Activated T-helper 17 cell treated with anti-CD3 and anti-CD28 coated beads, Interleukin-2, amount 50 U/mL, for 72 hours (primary cell): ENCODE measurements at regions not wholly inside any gene's neighbourhood (a gene's known extent, or its start where the extent isn't known, plus 50 kb on each side); places are given as distances from the start of the nearest gene placed in this dataset.
"Not testable (repeated sequence)": the region's sequence is repeated elsewhere in the genome, so short reads cannot be mapped to it uniquely, and the experiment has no call there.

ENCODE experiments used
- ATAC-seq: fragments of 150-1000 bp; cut with Tn5 transposase; replicated peaks from 2 replicates; pipeline ENCODE4 v1.10.0; 2021; ENCODE audit warnings: mild to moderate bottlenecking, moderate library complexity
- H3K27ac Mint-ChIP-seq: one replicate; pipeline ENCODE4 v1.8.0; 2022; ENCODE audit warnings: mixed read lengths
- H3K27me3 Mint-ChIP-seq: one replicate; pipeline ENCODE4 v1.8.0; 2022; ENCODE audit warnings: mixed read lengths
- H3K36me3 Mint-ChIP-seq: one replicate; pipeline ENCODE4 v1.8.0; 2022; ENCODE audit warnings: low read depth, mild to moderate bottlenecking, mixed read lengths
- H3K4me1 Mint-ChIP-seq: one replicate; pipeline ENCODE4 v1.8.0; 2022; ENCODE audit warnings: mixed read lengths
- H3K4me3 Mint-ChIP-seq: one replicate; pipeline ENCODE4 v1.8.0; 2022; ENCODE audit warnings: mild to moderate bottlenecking, mixed read lengths
- H3K9me3 Mint-ChIP-seq: one replicate; pipeline ENCODE4 v1.8.0; 2022; ENCODE audit warnings: mixed read lengths

DNA sequence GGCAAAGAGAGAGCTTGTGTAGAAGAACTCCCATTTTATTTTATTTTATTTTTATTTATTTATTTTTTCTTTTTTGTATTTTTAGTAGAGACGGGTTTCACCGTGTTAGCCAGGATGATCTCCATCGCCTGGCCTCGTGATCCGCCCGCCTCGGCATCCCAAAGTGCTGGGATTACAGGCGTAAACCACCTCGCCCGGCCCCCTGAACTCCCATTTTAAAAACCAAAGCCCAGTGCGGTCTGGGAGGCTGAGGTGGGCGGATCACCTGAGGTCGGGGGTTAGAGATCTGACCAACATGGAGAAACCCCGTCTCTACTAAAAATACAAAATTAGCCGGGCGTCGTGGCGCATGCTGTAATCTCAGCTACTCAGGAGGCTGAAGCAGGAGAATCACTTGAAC, 267.8 kb upstream of the ZNF804A start:
- H3K4me1 Mint-ChIP-seq, H3K27ac Mint-ChIP-seq, H3K4me3 Mint-ChIP-seq, H3K27me3 Mint-ChIP-seq, ATAC-seq, H3K36me3 Mint-ChIP-seq: not testable (repeated sequence)
- peaks cover 12% of the 10 kb centered on the region for H3K9me3 Mint-ChIP-seq

DNA sequence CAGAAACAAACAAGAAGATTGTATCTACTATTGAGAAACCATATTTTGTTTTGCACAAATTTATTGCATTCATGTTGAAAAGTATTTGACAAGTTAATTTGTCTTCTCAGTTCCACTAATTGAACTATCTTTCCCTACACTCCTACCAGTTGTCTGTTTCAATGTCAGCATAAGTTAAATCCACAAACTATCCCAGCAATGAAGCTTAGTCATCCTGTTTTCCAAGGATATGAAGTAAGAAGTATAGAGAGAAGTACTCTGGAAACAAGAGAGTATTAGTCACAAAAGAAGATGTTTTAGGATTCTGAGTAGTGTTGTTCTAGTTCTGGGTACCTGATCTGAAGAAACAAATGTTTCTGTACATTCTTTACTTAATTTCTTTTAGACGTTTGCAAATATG, 261.6 kb upstream of the ZNF804A start:
- Mint-ChIP-seq H3K27me3 (no peaks in the 10 kb centered on the region), H3K4me3 (no peak overlapping the region), H3K9me3 (no peaks in the 10 kb centered on the region), H3K27ac (no peak overlapping the region), H3K4me1 (no peaks in the 10 kb centered on the region), H3K36me3 (no peaks in the 10 kb centered on the region)
- ATAC-seq: no peak

DNA sequence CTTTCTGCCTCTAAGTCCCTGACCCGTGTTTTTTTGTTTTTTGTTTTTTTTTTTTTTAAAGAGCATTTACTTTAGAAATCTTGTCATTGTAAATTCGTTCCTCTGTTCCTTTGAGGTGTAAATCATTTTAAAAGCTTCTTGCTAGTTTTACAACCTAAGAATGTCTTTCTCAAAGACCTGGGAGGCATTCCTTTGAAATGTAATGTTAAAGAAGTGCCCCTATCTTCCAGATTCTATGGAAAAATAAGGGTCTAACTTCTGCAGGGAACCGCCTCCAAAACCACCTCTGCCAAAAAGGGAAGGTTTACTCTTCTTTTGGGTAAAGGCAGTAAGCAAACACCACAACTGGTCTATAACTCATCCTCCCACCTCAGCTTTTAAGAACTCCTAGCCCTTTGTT, 259.6 kb upstream of the ZNF804A start:
- Mint-ChIP-seq H3K4me3 (no peak overlapping the region), H3K4me1 (no peaks in the 10 kb centered on the region), H3K27me3 (no peaks in the 10 kb centered on the region), H3K9me3 (no peaks in the 10 kb centered on the region), H3K36me3 (no peaks in the 10 kb centered on the region), H3K27ac (no peak overlapping the region)
- ATAC-seq: no peak

DNA sequence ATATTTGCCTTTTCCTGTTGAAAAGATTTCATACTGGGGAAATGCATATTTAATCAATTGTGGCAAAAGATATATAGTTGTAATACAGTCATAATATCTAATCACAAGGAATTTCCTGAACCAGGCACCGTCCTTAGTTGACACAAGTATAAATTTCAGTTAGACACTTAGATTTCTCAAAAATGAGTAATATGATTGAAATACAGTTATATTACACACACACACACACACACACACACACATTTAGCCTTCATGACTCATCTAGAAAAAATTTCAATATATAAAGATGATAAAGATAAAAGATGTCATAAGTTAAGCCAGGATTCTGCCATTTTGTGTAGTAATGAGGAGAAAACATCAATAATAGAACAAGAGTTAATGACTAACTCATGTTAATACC, 258.4 kb upstream of the ZNF804A start:
- Mint-ChIP-seq H3K4me1 (no peaks in the 10 kb centered on the region), H3K36me3 (no peaks in the 10 kb centered on the region), H3K27me3 (no peaks in the 10 kb centered on the region), H3K9me3 (no peaks in the 10 kb centered on the region), H3K4me3 (no peak overlapping the region), H3K27ac (no peak overlapping the region)
- no peak for ATAC-seq

DNA sequence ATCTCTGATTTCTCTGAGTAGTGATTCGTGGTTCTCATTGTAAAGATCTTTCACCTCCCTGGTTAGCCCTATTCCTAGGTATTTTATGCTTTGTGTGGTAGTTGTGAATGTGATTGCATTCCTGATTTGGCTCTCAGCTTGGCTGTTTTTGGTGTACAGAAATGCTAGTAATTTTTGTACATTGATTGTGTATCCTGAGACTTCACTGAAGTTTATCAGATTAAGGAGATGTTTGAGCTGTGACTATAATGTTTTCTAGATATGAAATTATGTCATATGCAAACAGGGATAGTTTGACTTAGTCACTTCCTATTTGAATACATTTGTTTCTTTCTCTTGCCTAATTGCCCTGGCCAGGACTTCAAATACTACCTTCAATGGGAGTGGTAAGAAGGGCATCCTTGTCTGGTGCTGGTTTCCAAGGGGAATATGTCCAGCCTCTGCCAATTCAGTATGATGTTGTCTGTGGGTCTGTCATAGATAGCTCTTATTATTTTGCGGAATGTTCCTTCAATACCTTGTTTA, 251.9 kb upstream of the ZNF804A start:
- Mint-ChIP-seq H3K9me3 (peaks cover 11% of the 10 kb centered on the region), H3K36me3 (no peaks in the 10 kb centered on the region), H3K4me3 (no peak overlapping the region), H3K4me1 (no peaks in the 10 kb centered on the region), H3K27me3 (no peaks in the 10 kb centered on the region), H3K27ac (no peak overlapping the region)
- no peak for ATAC-seq

DNA sequence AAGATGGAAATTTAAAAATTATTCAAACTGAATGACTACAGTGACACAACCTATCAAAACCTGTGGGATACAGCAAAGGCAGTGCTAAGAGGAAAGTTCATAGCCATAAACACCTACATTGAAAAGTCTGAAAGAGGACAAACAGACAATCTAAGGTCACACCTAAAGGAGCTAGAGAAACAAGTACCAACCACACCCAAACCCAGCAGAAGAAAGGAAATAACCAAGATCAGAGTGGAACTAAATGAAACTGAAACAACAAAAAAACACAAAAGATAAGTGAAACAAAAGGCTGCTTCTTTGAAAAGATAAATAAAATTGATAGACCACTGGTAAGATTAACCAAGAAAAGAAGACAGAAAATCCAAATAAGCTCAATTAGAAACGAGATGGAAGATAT, 247.2 kb upstream of the ZNF804A start:
- no peak overlapping the region for H3K27ac Mint-ChIP-seq
- H3K9me3 Mint-ChIP-seq: peaks cover 11% of the 10 kb centered on the region
- no peaks in the 10 kb centered on the region for H3K4me1 Mint-ChIP-seq
- H3K4me3 Mint-ChIP-seq: no peak overlapping the region
- H3K36me3 Mint-ChIP-seq: no peaks in the 10 kb centered on the region
- no peak for ATAC-seq
- H3K27me3 Mint-ChIP-seq: no peaks in the 10 kb centered on the region

DNA sequence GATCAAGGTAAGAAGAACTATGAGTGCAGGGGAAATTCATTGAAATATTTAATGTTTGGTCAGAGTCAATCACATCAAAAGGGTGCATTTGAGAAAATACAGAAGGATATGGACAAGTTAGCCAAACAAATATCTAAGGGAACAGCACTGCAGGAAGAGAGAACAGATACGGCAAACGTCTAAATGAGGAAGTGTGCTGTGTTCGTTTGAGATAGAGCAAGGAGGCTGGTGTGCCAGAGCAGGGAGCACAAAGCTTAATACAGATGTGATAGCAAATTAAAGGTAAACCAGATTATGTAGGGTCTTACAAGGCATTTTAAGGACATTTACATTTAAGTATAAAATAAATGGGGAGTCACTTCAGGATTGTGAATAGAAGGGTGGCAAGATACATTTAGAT, 241.3 kb upstream of the ZNF804A start:
- H3K36me3 Mint-ChIP-seq: no peaks in the 10 kb centered on the region
- H3K27ac Mint-ChIP-seq: no peak overlapping the region
- no peaks in the 10 kb centered on the region for H3K4me1 Mint-ChIP-seq
- no peaks in the 10 kb centered on the region for H3K27me3 Mint-ChIP-seq
- no peak overlapping the region for H3K4me3 Mint-ChIP-seq
- peaks cover 8% of the 10 kb centered on the region for H3K9me3 Mint-ChIP-seq
- no peak for ATAC-seq

DNA sequence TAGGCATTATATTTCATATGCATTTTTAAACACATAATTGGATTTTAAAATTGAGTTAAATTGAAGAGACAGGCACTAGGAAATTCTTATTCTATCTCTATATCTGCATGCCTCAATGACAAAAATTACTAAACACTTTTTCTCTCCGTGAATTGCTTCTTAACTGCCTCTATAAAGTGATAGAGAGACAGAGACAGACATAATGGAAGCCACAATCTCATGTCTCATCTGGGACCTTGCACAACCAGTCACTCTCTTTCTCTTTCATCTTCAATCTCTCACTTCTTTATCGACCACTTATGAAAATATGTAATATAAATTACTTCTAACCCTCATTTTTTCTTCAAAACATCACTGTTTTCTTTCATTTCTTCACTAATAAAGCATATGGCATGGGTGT, 238.9 kb upstream of the ZNF804A start:
- Mint-ChIP-seq H3K27ac (no peak overlapping the region), H3K9me3 (peaks cover 8% of the 10 kb centered on the region), H3K4me3 (no peak overlapping the region), H3K4me1 (no peaks in the 10 kb centered on the region), H3K27me3 (no peaks in the 10 kb centered on the region), H3K36me3 (no peaks in the 10 kb centered on the region)
- no peak for ATAC-seq

DNA sequence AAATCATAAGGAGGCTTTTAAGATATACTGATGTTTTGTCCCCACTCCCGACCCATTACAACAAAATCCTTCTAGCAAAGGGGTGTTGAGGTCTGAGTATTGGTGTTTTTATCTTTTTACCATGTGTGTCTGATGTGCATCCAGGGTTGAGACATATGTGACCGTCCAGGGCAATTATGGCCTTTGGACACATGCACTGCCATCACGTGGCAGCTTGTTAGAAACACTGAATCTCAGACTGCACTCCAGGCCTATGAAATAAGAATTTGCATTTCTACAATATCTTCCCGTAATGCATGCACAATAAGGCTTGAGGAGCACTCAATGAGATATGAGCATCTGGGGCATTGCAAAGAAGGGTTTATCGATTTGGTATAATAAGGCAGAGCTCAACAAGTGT, 235.1 kb upstream of the ZNF804A start:
- no peak for ATAC-seq
- H3K9me3 Mint-ChIP-seq: no peaks in the 10 kb centered on the region
- H3K27me3 Mint-ChIP-seq: no peaks in the 10 kb centered on the region
- no peaks in the 10 kb centered on the region for H3K4me1 Mint-ChIP-seq
- no peaks in the 10 kb centered on the region for H3K36me3 Mint-ChIP-seq
- H3K4me3 Mint-ChIP-seq: no peak overlapping the region
- H3K27ac Mint-ChIP-seq: no peak overlapping the region

DNA sequence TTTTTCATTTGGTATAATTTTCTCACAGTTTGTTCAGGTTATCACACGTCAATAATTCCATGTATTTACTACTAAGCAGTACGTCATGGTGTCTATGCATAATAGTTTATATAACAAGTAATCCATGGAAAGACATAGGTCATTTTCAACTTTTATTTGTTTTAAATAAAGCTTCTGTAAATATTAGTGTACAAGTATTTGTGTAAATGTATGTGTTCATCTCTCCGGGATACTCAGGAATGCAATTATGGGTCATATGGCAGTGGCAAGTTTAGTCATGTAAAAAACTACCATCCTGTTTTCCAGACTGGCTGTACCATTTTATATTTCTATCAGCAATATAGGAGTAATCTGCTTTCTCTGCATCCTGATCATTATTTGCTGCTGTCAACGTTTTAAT, 231.1 kb upstream of the ZNF804A start:
- Mint-ChIP-seq H3K4me3 (no peak overlapping the region), H3K27me3 (no peaks in the 10 kb centered on the region), H3K9me3 (peaks cover 5% of the 10 kb centered on the region), H3K36me3 (no peaks in the 10 kb centered on the region), H3K27ac (no peak overlapping the region), H3K4me1 (no peaks in the 10 kb centered on the region)
- ATAC-seq: no peak

DNA sequence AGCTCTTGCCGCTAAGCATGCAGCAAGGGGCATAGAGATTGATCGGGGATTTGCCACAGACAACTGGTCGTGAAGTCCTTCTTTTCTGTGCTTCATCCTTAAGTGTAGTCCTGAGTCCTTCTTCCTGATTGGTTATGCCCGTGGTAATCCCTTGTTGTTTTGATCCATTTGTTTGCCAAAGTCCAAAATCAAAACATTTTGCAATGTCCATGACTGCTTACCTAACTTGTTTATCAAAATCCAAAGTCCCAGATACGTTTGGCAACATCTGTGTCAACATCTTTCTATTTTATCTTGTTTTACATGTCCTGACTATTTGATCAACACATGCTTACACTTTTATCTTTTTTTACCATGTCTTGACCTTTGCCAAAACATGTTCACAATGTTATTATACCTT, 229.0 kb upstream of the ZNF804A start:
- Mint-ChIP-seq H3K27ac (no peak overlapping the region), H3K36me3 (no peaks in the 10 kb centered on the region), H3K4me1 (no peaks in the 10 kb centered on the region), H3K27me3 (no peaks in the 10 kb centered on the region), H3K4me3 (no peak overlapping the region), H3K9me3 (peaks cover 7% of the 10 kb centered on the region)
- ATAC-seq: no peak

DNA sequence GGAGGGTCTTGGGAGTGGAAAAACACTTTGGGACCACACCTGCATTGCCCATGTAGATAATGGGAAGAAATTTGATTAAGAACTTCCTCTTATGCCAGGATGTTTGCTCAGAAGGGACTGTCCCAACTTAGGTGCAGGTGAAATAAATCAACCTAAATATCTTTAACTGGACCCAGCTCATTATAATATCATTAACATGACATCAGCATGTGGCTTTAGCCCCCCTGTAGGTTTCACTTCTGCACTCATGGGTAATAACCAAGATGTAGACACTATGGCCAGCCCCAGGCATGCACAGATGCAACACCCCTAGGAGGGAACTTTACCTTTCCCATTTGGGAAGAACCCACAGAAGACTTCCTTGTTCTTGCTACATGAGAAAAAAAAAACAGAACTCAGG, 227.4 kb upstream of the ZNF804A start:
- no peak overlapping the region for H3K27ac Mint-ChIP-seq
- peaks cover 9% of the 10 kb centered on the region for H3K9me3 Mint-ChIP-seq
- H3K27me3 Mint-ChIP-seq: no peaks in the 10 kb centered on the region
- no peaks in the 10 kb centered on the region for H3K36me3 Mint-ChIP-seq
- ATAC-seq: no peak
- no peaks in the 10 kb centered on the region for H3K4me1 Mint-ChIP-seq
- no peak overlapping the region for H3K4me3 Mint-ChIP-seq

DNA sequence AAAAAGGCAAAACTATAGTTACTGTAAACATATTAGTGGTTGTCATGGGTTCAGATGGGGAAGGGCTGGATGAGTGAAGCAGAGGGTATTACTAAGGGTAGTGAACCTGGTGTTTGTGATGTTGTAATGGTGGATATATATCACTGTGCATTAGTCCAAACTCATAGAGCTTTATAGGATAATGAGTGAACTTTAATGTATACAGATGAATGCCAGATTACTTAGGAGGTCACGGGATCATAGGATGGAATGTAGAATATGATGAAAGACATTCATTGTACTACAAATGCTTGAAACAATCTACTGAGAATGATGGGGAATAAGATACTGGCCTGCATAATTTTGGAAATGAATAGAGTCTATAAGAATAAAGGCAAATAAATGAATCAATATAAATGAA, 226.7 kb upstream of the ZNF804A start:
- Mint-ChIP-seq H3K9me3 (peaks cover 9% of the 10 kb centered on the region), H3K4me1 (no peaks in the 10 kb centered on the region), H3K36me3 (no peaks in the 10 kb centered on the region), H3K27ac (no peak overlapping the region), H3K4me3 (no peak overlapping the region), H3K27me3 (no peaks in the 10 kb centered on the region)
- ATAC-seq: no peak

DNA sequence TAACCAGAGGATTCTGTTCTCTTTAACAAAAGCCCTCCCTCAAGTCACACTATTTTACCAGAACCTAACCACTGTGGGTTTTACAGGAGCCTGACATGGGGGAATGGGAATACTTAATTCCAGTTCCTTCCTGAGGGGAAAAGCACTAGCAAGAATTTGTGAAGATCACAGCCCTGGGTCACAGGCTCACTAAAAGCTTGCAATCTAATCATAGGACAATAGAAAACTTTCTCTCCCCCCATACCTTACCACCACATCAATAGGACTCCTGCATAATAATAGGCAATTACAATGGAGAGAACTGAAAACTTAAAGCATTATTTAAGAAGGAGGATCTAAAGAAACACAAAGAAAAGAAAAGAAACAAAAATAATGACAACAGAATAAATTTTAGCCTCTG, 225.8 kb upstream of the ZNF804A start:
- Mint-ChIP-seq H3K27ac (no peak overlapping the region), H3K27me3 (no peaks in the 10 kb centered on the region), H3K36me3 (no peaks in the 10 kb centered on the region), H3K4me3 (no peak overlapping the region), H3K9me3 (peaks cover 9% of the 10 kb centered on the region), H3K4me1 (no peaks in the 10 kb centered on the region)
- ATAC-seq: no peak

DNA sequence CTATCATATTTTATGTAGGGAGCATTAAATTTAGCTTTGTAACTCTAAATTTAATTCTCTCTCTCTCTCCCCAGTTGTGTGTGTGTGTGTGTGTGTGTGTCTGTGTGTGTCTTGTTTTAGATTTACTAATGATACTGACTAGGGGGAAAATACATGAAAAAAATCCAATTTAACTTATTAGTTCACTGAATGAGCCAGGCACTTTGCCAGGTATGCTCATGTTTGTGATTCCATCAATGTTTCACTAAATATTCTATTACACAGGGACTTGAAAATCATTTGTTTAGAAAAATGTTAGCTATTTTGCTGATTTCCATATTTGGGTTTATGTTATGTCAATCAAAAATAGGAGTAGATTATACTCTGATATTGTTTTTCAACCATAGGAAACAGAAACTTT, 203.7 kb upstream of the ZNF804A start:
- Mint-ChIP-seq H3K36me3 (no peaks in the 10 kb centered on the region), H3K27me3 (no peaks in the 10 kb centered on the region), H3K4me1 (no peaks in the 10 kb centered on the region), H3K9me3 (peaks cover 4% of the 10 kb centered on the region), H3K27ac (no peak overlapping the region), H3K4me3 (no peak overlapping the region)
- ATAC-seq: no peak

DNA sequence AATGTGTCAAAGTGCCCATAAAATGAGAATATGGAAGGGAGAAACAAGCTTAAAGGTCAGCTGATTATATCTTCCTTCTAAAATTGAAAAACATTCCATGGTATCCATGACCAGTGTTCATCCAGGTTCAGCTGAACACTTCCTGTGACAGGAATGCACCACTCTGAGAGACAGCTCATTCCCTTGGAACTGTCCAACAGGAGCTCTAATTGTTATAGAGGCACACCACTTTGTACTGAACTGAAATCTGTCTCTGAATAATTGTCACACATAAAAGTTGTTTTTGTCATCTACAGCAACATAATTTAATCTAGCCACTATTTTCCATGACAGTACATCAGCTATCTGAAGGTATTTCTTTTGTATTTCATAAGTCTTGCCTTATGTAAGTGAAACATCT, 195.9 kb upstream of the ZNF804A start:
- Mint-ChIP-seq H3K4me1 (no peaks in the 10 kb centered on the region), H3K27me3 (no peaks in the 10 kb centered on the region), H3K27ac (no peak overlapping the region), H3K36me3 (no peaks in the 10 kb centered on the region), H3K9me3 (peaks cover 4% of the 10 kb centered on the region), H3K4me3 (no peak overlapping the region)
- ATAC-seq: no peak
